Right atrium auricular region (tissue), 2 donors: ENCODE measurements at regions not wholly inside any gene's neighbourhood (a gene's known extent, or its start where the extent isn't known, plus 50 kb on each side); places are given as distances from the start of the nearest gene placed in this dataset.

ENCODE experiments used
- DNase-seq: peaks from one replicate; pipeline ENCODE4 v3.0.0-alpha.2; 2019; ENCODE audit warnings: low spot score
- H3K27ac ChIP-seq, 2 donors: fragments of 200-600 bp; sonication (generic); 1 replicate in 1 of 2; 2 replicates in 1 of 2; pipeline ENCODE4 v1.5.1; 2016 to 2019
- H3K27me3 ChIP-seq, 2 donors: fragments of 200-600 bp; sonication (generic); one replicate each; pipeline versions ENCODE4 v1.5.1 to v1.6.0; 2017 to 2019
- H3K36me3 ChIP-seq: fragments of 200-600 bp; sonication (generic); one replicate; pipeline ENCODE4 v1.5.1; 2016
- H3K4me1 ChIP-seq, 2 donors: fragments of 200-600 bp; sonication (generic); one replicate each; pipeline versions ENCODE4 v1.5.1 to v1.6.0; 2017 to 2019
- H3K4me3 ChIP-seq, 2 donors: fragments of 200-600 bp; sonication (generic); 1 replicate in 1 of 2; 2 replicates in 1 of 2; pipeline ENCODE4 v1.5.1; 2017 to 2019; ENCODE audit warnings: mild to moderate bottlenecking in 1 of 2, moderate library complexity in 1 of 2
- H3K9me3 ChIP-seq, 2 donors: fragments of 200-600 bp; sonication (generic); one replicate each; pipeline ENCODE4 v1.5.1; 2019
- CTCF ChIP-seq, 2 donors: fragments of 200-600 bp; sonication (generic); IDR thresholded peaks; one replicate each; pipeline ENCODE4 v1.5.1; 2019; ENCODE audit warnings: antibody characterized with exemption in 2 of 2

DNA sequence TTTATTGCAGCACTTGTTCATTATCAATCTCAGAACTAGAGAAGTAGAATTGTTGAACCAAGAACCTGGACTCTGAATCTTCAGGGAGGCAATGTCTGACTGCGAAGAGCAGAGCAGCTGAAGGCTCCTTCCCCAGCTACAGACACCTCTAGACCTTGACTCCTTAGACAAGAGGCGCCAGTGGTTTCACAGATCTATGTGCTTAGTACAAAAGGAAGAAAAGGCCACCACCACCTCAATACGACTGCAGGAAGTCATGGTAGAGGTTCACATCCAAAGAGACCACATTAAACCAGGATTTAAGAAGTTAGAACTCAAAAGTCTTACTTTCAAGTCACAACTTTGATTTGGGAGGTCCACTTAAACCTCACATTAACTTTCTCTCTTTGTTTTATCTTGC, 158.1 kb upstream of the VRK2 start:
- H3K9me3 ChIP-seq, result no peaks in the 10 kb centered on the region
- no peak overlapping the region for H3K27ac ChIP-seq
- H3K4me3 ChIP-seq, result no peak overlapping the region
- H3K4me1 ChIP-seq, result no peaks in the 10 kb centered on the region
- TF ChIP-seq CTCF (IDR thresholded peaks at IDR 0.05), result no peak
- no peaks in the 10 kb centered on the region for H3K27me3 ChIP-seq
- DNase-seq, result no peak
- no peaks in the 10 kb centered on the region for H3K36me3 ChIP-seq

DNA sequence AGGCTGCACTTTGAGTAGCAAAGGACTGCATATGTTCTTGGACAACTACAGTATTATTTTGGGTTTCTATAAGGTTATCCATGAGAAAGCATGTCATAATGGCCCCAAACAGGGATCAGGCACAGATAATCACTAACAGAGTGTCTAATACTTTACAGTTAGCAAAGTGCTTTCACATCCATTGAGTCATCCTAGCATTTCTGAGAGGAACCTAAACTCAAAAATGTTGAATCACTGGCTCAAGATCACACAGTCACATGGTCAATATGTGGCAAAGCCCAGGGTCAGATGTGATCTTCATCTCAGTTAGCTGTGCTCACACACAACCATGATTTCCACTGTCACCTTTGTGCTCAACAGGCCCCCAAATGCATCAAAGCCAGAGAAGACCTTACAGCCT, 156.1 kb upstream of the VRK2 start:
- no peaks in the 10 kb centered on the region for H3K27me3 ChIP-seq
- H3K27ac ChIP-seq, result no peak overlapping the region
- no peak for DNase-seq
- H3K9me3 ChIP-seq, result no peaks in the 10 kb centered on the region
- H3K36me3 ChIP-seq, result no peaks in the 10 kb centered on the region
- no peak for TF ChIP-seq CTCF (IDR thresholded peaks at IDR 0.05)
- no peak overlapping the region for H3K4me3 ChIP-seq
- no peaks in the 10 kb centered on the region for H3K4me1 ChIP-seq

- no peak for TF ChIP-seq CTCF (IDR thresholded peaks at IDR 0.05)
- no peak overlapping the region for H3K4me3 ChIP-seq
- no peaks in the 10 kb centered on the region for H3K36me3 ChIP-seq
- DNase-seq, result no peak
- no peaks in the 10 kb centered on the region for H3K27me3 ChIP-seq
- H3K27ac ChIP-seq, result no peak overlapping the region
- no peaks in the 10 kb centered on the region for H3K4me1 ChIP-seq
- H3K9me3 ChIP-seq, result no peaks in the 10 kb centered on the region
Measured at GRCh38 chr2:57891086-57891712, 155.4 kb upstream of the VRK2 start.

GRCh38 chr2:57892920-57893319, 153.7 kb upstream of the VRK2 start:
- no peaks in the 10 kb centered on the region for H3K36me3 ChIP-seq
- no peak for DNase-seq
- H3K4me1 ChIP-seq, result no peaks in the 10 kb centered on the region
- H3K27ac ChIP-seq, result no peak overlapping the region
- TF ChIP-seq CTCF (IDR thresholded peaks at IDR 0.05), result no peak
- H3K27me3 ChIP-seq, result no peaks in the 10 kb centered on the region
- H3K4me3 ChIP-seq, result no peak overlapping the region
- H3K9me3 ChIP-seq, result no peaks in the 10 kb centered on the region

- no peak for TF ChIP-seq CTCF (IDR thresholded peaks at IDR 0.05)
- no peaks in the 10 kb centered on the region for H3K4me1 ChIP-seq
- no peak overlapping the region for H3K27ac ChIP-seq
- no peak for DNase-seq
- no peaks in the 10 kb centered on the region for H3K27me3 ChIP-seq
- H3K36me3 ChIP-seq, result no peaks in the 10 kb centered on the region
- no peaks in the 10 kb centered on the region for H3K9me3 ChIP-seq
- H3K4me3 ChIP-seq, result no peak overlapping the region
Measured at GRCh38 chr2:57893347-57893746, 153.3 kb upstream of the VRK2 start.

DNA sequence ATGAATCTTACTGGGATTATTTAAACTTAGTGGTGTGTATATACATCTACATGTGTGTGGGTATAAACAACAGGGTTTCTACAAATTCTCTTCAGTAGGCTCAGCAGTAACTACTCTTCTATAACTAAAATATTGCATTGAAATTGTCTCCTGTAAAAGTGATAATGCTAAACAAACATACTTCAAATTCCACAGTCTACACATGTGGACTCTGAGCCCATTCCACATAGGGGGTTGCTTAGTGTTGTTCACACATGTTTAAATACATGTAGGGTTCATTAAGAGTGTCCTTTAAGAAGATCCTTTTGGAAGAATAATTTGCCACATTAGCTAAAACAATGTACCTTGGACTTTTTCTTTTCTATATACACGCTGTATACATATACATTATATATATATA, 152.8 kb upstream of the VRK2 start:
- Histone ChIP-seq H3K9me3 (no peaks in the 10 kb centered on the region), H3K4me3 (no peak overlapping the region), H3K27me3 (no peaks in the 10 kb centered on the region), H3K4me1 (no peaks in the 10 kb centered on the region), H3K27ac (no peak overlapping the region), H3K36me3 (no peaks in the 10 kb centered on the region)
- TF ChIP-seq CTCF (IDR thresholded peaks at IDR 0.05), result no peak
- no peak for DNase-seq
